ENCODE measurements at regions not wholly inside any gene's neighbourhood (a gene's known extent, or its start where the extent isn't known, plus 50 kb on each side); places are given as distances from the start of the nearest gene placed in this dataset.

- no peak for TF ChIP-seq CTCF (IDR thresholded peaks at IDR 0.05)
- no peak for TF ChIP-seq EP300 (IDR thresholded peaks at IDR 0.05)
These were observed 79.4 kb downstream of the PDGFA start for GRCh38 chr7:440059-440749.
